Tibial nerve (tissue), 4 donors: ENCODE measurements at regions not wholly inside any gene's neighbourhood (a gene's known extent, or its start where the extent isn't known, plus 50 kb on each side); places are given as distances from the start of the nearest gene placed in this dataset.

ENCODE experiments used
- CTCF ChIP-seq, 5 experiments: fragments of 200-600 bp in 3 of 5; fragments of 450-650 bp in 2 of 5; sonication (generic) in 3 of 5; IDR thresholded peaks; one replicate each; pipeline ENCODE4 v1.5.1; 2016 to 2019; ENCODE audit warnings: antibody characterized with exemption in 5 of 5, mild to moderate bottlenecking in 3 of 5, moderate library complexity in 2 of 5
- EP300 ChIP-seq, 2 donors: sonication (generic); formaldehyde crosslinking; IDR thresholded peaks; one replicate each; pipeline ENCODE4 v1.6.1; 2017; ENCODE audit warnings: antibody characterized with exemption in 2 of 2, mild to moderate bottlenecking in 1 of 2

GRCh38 chr12:127489061-127489460, 777.9 kb upstream of the TMEM132C start:
- TF ChIP-seq CTCF (IDR thresholded peaks at IDR 0.05) = no peak
- no peak for TF ChIP-seq EP300 (IDR thresholded peaks at IDR 0.05)
